Stimulated activated CD4-positive, alpha-beta T cell treated with anti-CD3 and anti-CD28 coated beads, TNF-alpha, amount 100 ng/mL, for 24 hours (primary cell): ENCODE measurements at regions not wholly inside any gene's neighbourhood (a gene's known extent, or its start where the extent isn't known, plus 50 kb on each side); places are given as distances from the start of the nearest gene placed in this dataset.

Experiments
- DNase-seq, 3 experiments: peaks; one replicate each; pipeline ENCODE4 v3.0.0-alpha.2; 2020; ENCODE audit warnings: low read depth in 3 of 3

- no peak for DNase-seq
These were observed 644.0 kb downstream of the PTPRC start for GRCh38 chr1:199282751-199283305.

GRCh38 chr1:199283794-199284193 is 645.0 kb downstream of the PTPRC start:
- DNase-seq: no peak

DNA sequence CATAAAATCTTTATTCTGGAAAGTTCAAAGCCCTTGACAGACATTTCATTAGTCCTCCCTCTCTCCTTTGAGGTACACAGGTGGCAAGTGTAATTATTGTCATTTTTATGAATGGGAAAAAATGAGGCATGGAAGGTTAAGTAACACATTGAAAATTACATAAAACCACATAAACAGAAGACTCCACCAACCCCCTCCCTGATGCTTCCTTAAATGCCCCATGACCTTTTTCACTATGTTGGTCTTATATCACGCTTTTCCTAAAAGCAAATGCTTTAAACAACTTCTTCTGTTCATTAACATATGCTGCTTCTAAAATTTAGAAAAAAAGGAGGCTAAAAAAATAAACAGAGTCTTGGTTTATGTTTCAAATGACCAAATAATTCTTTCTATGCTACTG is 648.4 kb downstream of the PTPRC start:
- no peak for DNase-seq

- no peak for DNase-seq
These were observed 648.8 kb downstream of the PTPRC start for GRCh38 chr1:199287647-199288046.

GRCh38 chr1:199290186-199290585 is 651.3 kb downstream of the PTPRC start:
- DNase-seq: no peak

- no peak for DNase-seq
These were observed 652.3 kb downstream of the PTPRC start for GRCh38 chr1:199291022-199291740.

DNA sequence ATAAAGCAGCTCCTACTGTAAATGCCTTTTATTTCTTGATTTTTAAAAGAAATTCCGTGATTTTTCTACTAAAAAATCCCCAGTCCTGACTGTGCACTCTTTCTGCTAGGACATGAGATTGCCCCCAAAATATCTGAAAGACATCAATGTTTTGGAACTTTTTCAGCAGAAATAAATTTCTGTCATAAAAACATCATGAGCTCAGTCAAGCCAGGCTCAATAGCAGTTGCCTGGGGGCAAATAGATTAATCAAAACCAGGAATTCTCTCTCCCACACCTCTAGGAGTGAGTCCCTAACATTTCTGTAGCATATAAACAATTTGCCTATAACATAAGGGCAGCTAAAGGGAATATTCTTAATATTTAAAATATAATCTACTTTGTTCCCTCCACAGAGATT is 654.1 kb downstream of the PTPRC start:
- no peak for DNase-seq

DNA sequence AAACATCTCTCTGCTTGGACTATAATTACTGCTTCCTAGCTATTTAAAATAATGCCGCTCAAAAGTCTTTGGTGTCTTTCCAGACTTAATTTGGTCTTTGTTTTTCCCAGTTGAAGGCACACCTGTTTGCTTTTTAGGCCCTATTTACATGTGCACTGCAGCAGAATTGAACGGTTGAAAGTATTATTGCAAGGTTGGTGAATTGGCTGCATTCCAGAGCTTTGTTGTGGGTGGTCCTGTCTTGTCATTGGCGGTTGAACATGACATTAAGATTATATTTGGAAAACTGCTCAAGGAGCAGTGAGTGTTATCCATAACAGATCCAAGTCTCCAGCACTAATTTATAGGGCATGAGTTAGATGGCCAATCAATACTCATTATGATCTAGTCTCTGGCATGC is 656.3 kb downstream of the PTPRC start:
- no peak for DNase-seq

- DNase-seq: no peak
These were observed 658.3 kb downstream of the PTPRC start for GRCh38 chr1:199297174-199297573.

GRCh38 chr1:199297887-199298286 is 659.0 kb downstream of the PTPRC start:
- DNase-seq: no peak

GRCh38 chr1:199298825-199299224 is 660.0 kb downstream of the PTPRC start:
- no peak for DNase-seq

GRCh38 chr1:199301472-199302217 is 662.8 kb downstream of the PTPRC start:
- DNase-seq: no peak

DNA sequence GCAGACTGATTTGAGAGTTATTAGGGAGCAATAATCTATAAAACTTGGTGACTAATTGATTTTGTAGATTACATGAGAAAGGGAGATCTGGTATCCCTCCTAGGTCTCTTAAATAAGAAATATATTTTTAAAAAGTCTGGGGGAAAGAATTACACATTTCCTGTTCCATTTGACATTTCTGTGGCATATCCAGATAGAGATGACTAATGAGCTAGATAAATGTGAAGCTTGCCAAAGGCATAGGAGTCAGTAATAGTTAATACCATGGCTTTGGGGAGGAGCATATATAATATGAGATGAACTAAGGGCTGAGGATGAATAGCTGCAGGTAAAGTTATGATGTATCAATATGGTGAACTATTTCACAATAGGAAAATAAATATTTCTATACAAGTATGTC is 663.7 kb downstream of the PTPRC start:
- DNase-seq: no peak

DNA sequence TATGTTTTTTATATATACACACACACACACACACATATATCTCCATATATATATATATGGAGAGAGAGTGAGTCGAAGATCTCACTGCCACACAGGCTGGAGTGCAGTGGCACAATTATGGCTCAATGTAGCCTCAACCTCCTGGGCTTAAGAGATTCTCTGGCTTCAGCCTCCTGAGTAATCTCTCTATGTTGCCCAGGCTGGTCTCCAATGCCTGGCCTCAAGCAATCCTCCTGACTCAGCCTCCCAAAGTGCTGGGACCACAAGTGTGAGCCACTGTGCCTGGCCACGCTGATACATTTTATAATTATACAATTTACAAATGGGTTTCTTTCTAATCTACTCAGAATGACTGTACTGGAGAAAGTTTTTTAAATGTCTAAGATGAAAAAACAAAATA is 664.2 kb downstream of the PTPRC start:
- DNase-seq: no peak

DNA sequence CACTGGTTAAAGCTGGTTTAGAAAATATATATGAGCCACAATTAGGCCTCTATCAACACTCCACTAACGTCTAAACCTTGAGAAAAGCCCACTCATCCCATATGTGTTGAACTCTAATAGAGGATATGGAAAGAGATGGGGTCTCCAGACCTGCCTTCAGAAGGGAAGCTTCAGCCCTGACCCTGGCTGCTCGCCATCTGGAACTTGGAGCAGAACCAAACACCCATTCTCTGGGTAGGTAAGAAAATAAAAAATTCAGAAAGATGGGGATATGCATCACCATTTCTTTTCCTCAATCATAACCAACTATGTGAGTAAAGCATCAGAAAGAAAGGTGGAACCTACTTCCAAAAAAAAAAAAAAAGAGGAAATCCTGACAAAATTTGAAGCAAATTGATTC is 666.2 kb downstream of the PTPRC start:
- DNase-seq: no peak

DNA sequence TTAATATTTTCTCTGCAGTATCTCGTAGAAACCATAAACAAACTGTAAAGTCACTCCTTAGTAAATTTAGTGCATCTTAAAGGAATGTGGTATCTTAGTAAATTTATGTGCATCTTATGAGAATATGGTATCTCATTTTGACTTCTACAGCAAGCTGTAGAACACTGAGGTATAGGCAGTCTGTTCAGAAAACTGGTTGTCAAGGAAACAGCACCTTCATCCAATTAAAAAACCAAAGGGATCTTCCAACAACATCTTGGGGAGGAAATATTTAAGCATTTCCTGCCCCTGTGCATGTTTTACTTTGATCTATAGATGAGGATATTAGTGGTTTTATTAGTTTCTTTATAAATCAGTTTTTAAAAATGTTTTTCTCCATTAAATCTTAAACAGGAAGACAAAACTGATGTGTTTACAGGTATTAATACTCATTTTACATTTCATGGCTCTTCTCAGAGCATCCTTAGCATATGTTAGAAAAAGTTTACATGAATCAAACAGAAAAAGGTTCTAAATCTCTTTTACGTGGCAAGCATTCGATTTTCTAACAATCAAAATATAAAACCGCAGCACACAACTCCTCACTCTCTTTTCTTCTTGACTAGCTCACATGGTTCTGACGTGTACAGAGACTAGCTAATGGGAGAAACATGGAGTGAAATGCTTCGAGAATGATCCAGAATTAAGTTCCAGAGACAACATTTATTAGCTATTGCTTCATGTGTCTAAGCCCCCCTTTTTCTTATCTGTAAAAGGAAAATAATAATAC is 668.8 kb downstream of the PTPRC start:
- DNase-seq: no peak

DNA sequence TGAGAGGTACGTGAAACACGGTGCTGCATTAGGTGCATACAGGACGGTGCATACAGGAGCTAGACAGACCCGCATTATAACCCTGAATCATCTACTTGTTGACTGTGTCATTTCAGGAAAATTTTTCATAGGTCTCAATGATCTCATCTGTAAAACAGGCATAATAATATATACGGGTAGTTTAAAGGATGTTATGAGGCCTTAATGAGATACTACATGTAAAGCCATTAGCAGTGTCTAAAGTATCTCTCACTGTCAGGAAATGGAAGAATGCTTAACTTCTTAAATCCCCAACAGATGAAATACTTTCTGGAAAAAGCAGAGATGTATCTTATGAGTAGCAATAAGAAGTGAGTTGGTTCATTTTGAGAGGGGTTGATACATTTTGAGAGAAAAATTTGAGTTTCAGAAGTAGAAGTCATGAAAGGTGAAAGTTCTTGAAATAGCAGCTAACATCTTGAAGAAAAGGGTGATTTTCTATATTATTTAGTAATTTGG is 669.6 kb downstream of the PTPRC start:
- DNase-seq: no peak

GRCh38 chr1:199310708-199311107 is 671.9 kb downstream of the PTPRC start:
- DNase-seq: no peak

- no peak for DNase-seq
These were observed 672.8 kb downstream of the PTPRC start for GRCh38 chr1:199311478-199312262.

DNA sequence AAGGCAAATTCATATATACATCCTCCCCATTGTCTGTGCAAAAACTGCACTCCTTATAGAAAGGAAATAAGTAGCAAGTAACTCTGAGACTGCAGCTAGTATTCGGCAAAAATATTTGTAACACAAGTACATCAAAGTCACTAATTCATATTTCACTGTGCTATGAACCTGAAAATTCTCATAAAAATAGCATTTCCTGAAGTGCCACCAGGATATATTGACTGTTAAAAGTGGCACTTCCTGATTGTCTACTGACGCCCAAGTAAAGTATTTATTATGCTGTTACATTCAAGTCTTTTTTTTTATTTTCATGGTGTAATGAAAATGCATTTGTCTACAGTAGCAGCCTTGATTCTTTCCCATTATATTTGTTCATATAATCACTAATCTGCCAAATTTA is 673.8 kb downstream of the PTPRC start:
- no peak for DNase-seq

GRCh38 chr1:199313444-199313843 is 674.6 kb downstream of the PTPRC start:
- no peak for DNase-seq
